GM21423 (cell line): ENCODE measurements at regions not wholly inside any gene's neighbourhood (a gene's known extent, or its start where the extent isn't known, plus 50 kb on each side); places are given as distances from the start of the nearest gene placed in this dataset.
"Not testable (repeated sequence)": the region's sequence is repeated elsewhere in the genome, so short reads cannot be mapped to it uniquely, and the experiment has no call there.

Experiments used
- ATAC-seq: cut with Tn5 transposase; IDR thresholded peaks from one replicate; pipeline ENCODE4 v1.9.1; 2021; ENCODE audit warnings: mild to moderate bottlenecking, moderate library complexity; ENCODE audit not compliant: unreplicated experiment

DNA sequence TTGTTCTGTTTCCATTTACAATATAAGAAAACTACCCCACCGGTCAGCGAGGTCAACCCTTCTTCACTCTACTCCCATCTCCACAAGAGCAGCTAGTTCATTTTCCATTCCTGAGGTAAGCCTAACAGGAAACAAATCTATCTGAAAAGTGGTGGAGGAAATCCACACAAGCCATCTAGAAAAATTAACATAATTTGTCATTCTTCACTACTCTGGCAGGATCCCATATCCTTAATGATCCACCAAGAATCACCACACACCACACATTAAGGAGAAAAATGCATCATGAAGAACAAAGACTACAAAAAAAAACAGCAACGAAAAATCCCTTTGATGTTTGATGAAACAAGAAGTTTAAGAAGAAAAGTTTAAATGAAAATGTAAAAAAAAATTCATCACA lies 1771.0 kb downstream of the EFNA5 start:
- ATAC-seq: no peak

- ATAC-seq: no peak
Measured at GRCh38 chr5:105898183-105898582, 1772.6 kb downstream of the EFNA5 start.

GRCh38 chr5:105885266-105885665 lies 1785.5 kb downstream of the EFNA5 start:
- ATAC-seq: no peak

DNA sequence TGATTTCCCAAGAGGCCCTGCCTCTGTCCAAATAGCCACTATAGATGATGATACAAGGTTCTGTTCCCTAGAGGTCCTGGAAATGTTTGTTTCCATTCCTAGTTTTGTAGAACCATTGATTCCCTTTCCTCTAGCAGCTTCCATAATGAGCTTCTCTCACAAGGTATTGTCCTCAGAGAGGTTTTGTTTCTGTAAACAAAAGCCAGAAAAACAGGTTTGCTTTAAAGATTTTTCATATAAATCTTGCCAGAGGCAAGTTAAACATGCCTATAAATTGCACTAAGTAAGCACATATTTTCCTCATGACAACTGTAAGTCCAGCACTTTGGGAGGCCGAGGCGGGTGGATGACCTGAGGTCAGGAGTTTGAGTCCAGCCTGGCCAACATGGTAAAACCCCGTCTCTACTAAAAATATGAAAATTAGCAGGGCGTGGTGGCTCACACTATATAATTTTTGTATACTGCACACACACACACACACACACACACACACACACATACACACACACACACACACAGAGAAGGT lies 1787.7 kb downstream of the EFNA5 start:
- ATAC-seq: no peak

DNA sequence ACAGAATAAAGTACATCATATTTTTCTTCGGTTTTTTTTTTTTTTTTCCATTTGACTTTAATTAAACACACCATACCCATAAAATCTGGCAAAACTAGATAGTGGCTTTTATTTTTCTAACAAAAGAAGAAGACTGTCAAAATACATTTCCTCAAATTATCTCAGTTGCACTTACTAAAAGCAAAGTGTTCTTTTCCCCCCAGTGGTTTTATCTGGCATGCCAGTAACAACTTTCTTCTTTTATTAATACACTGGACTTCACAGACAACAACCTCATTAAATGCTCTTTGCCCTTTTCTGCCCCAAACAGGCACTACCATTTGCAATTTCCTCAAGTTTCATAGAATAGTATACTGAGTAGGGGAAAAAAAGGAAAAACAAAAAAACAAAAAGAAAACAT lies 1792.3 kb downstream of the EFNA5 start:
- no peak for ATAC-seq

- no peak for ATAC-seq
Measured at GRCh38 chr5:105877592-105877991, 1793.1 kb downstream of the EFNA5 start.

GRCh38 chr5:105874316-105874715 lies 1796.4 kb downstream of the EFNA5 start:
- ATAC-seq: no peak

DNA sequence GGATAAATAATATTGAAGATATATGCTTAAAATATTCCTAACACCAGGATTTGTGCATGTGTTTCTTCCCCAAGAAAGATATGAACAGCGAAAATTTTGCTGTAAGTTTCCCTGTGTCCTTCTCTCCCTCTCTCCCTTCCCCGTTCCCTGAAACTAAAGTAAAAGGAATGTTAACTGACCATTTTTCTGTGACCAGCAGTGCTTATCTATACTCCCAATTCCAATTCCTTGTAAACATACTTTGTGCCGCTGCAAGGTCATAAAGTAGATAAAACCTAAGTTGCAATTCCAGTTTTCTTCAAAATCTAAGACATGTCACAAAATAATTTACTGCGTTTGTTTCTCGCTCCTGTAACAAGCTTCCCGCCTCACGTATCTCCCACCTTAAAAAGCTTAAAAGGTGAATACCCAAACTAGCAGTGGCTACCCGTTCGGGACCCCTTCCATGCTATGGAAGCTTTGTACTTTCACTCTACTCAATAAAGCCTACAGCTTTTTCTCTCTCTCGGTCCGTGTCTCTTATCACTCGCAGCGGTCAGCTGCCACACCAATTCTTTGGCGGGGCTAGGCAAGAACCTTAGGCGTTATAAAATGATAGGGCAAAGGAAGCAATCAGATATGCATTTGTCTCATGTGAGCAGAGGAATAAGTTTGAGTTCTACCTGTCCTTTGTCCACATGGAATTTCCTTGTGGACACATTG lies 1798.0 kb downstream of the EFNA5 start:
- no peak for ATAC-seq

GRCh38 chr5:105868038-105868780 lies 1802.5 kb downstream of the EFNA5 start:
- ATAC-seq: no peak

- no peak for ATAC-seq
Measured at GRCh38 chr5:105865834-105866233, 1804.9 kb downstream of the EFNA5 start.

GRCh38 chr5:105859350-105859749 lies 1811.4 kb downstream of the EFNA5 start:
- ATAC-seq: not testable (repeated sequence)

- ATAC-seq: no peak
Measured at GRCh38 chr5:105849701-105850100, 1821.0 kb downstream of the EFNA5 start.

GRCh38 chr5:105840800-105841199 lies 1829.9 kb downstream of the EFNA5 start:
- no peak for ATAC-seq

DNA sequence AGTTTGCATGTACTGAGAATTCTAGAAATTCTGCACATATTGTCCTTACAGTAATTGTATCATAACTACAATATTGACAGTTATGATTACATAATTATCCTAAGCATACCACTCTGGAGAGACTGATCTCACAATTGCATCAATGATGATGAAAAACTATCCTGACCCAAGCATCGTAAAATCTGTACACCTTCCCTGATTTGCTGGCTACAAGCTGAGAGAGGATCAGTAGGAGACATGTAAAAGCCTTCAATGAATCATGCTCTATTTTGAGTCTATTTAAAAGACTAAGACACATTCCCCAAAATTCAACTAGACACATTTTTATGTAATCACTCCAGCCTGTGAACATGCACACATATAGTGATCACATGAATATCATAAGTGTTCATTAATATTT lies 1833.8 kb downstream of the EFNA5 start:
- no peak for ATAC-seq

- ATAC-seq: no peak
Measured at GRCh38 chr5:105836268-105836667, 1834.5 kb downstream of the EFNA5 start.

GRCh38 chr5:105828821-105829220 lies 1841.9 kb downstream of the EFNA5 start:
- no peak for ATAC-seq

DNA sequence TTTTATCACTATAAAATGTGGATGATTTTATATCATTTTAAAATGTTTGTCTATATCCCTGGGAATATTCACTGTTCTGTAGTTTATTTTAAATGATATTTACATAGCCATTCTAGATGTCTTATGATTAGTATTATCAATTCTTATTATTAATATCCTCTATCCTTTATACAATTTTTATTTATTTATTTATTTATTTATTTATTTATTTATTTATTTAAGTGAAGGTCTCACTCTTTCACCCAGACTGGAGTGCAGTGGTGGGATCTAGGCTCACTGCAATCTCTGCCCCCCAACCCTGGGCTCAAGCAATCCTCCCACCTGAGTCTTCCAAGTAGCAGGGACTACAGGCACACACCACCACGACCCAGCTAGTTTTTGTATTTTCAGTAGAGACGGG lies 1848.9 kb downstream of the EFNA5 start:
- ATAC-seq: no peak

DNA sequence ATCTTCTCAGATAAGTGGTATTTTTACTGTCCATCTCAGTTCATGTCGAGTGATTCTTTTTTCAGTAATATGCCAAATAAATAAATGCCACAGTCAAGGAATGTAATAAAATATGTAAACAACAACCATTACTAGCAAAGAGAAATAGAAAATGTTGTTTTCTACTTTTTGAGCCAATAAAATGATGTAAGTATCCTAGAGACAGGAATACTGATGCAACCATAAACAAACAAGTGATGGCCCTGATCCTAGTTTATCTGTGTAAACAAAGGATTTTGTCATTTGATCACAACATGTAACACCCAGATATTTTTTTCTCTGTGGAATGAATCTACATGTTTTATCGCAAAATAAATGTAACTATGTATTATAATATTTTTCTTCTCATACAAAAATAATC lies 1852.8 kb downstream of the EFNA5 start:
- no peak for ATAC-seq

DNA sequence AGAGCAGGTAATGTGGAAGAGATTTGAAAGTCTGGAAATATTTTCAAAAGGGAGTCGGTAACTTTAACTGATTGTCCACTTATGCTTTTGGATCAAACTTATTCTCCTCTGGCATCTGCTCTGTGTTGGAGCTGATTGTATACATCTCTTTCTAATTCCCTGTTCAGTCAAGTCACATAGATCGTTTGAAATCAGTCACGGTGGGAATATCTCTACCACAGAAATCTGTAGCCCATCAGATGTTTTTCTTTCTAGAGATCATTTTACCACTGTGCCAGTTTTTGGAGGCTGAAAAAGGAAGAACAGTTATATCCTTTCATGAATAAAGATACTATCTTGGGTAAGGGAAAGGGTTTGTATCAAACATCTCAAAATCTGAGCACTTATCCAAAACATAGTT lies 1853.3 kb downstream of the EFNA5 start:
- ATAC-seq: no peak

DNA sequence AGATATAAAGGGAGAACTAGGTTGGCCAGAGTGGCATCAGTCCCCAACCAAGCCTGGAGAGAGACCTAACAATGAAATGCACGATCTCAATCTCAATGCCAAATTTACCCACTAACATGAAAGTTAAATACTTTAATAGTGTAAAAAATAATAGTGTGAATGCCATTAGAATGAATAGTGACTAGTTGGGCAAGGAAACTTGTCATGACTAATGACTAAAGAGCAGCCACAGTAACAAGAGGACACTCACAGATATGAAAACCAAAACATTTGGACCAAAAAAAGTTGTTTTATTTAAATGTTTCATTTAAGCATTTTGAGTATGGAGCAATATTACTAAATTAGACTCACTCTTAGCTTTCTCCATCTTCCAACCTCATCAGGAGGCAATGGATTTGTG lies 1853.8 kb downstream of the EFNA5 start:
- no peak for ATAC-seq

GRCh38 chr5:105812304-105812703 lies 1858.4 kb downstream of the EFNA5 start:
- ATAC-seq: no peak

GRCh38 chr5:105807951-105808350 lies 1862.8 kb downstream of the EFNA5 start:
- ATAC-seq: no peak
